Limb (tissue), 2 donors: ENCODE measurements at regions not wholly inside any gene's neighbourhood (a gene's known extent, or its start where the extent isn't known, plus 50 kb on each side); places are given as distances from the start of the nearest gene placed in this dataset.

ENCODE experiments used
- DNase-seq, 2 donors: peaks; one replicate each; pipeline ENCODE4 v3.0.0-alpha.2; 2016; ENCODE audit errors: extremely low spot score in 2 of 2

DNA sequence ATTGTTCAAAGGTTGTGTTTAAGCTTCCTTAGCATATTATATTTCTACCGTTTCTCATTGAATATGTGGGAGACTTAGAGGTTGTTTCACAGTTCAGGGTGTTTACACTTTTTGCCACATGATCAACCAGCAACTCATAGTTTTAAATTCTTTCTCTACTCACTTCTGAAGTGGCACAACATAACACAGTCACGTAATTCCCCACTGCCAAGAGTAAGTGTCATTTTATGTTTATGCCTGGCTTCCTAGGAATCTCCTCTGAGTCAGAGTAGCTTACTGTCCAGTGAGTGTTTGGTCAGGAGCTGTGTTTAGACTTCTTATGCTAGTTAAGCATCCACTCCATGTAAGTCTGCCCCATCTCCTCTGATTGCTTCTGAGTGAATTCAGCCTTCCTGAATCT, 520.8 kb upstream of the KIRREL3 start:
- DNase-seq = no peak

DNA sequence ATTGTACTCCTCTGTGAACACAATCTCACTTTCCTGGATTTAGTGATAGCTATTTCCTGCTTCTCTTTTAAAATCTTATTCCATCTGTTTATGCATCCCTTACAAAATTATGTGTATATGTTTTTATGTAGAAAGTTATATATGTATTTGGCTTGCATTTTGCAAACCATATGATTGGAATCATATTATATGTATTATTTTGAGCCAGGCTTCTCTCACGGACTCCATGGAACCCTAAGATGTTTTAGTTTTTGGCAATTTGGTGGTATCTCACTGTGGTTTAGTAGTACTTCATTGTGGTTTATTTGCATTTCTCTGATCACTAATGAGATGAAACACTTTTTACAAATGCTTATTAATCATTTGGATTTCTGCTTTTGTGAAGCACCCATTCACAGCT, 507.3 kb upstream of the KIRREL3 start:
- DNase-seq = no peak

DNA sequence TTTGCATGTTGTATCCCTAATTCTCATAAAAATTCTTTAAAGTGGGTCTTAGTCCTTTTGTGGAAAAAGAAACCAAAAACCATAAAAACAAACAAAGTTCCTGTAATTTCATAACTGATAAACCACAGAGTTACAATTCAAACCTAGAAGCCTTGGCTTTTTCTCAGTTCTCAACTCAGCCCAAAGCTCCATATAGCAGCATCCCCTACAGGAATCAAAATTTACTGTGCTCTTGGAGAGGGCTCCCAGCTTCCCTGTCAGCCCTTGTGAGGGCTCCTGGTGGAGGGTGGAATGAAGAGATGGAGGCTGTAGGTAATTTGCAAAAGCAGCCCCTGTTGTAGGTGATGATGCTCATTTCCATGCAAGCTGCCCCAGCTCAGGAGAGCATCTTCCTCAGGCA, 506.1 kb upstream of the KIRREL3 start:
- no peak for DNase-seq

DNA sequence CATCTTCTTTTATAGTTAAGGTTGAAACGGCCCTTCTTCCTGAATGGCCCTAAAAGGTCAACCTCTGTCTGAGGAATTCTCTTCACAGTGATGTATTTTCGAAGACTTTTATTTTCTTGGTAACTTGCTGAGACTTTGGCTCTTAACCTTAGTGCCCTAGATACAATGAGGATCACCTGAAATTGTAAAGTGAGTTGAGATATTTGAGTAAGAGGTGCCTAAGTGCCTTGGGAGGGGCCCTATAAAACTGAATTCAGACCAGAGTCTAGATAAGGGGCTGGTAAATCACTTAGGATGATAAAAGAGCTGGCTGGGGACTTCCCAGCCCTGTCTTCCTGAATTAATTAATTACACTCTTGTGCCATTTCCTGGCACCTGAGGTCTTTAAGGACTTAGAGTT, 505.6 kb upstream of the KIRREL3 start:
- no peak for DNase-seq

DNA sequence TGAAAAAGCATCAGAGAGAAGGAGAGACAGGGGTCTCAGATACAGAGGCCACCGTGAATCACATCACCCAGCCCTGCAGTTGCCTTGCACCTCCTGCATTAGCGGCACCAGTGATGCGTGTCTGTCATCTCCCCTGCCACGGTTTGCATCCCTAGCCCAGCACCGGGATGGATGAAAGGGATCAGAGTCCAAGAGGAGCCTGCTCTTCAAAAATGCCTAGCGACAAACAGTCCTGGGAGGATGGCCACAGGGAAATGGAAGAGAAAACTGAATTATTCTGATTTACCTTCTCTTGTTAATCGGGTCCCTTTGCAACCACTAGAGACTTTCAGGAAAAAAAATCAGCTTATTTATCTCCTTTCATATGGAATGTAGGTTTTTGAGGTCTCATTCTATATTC, 495.6 kb upstream of the KIRREL3 start:
- no peak for DNase-seq

DNA sequence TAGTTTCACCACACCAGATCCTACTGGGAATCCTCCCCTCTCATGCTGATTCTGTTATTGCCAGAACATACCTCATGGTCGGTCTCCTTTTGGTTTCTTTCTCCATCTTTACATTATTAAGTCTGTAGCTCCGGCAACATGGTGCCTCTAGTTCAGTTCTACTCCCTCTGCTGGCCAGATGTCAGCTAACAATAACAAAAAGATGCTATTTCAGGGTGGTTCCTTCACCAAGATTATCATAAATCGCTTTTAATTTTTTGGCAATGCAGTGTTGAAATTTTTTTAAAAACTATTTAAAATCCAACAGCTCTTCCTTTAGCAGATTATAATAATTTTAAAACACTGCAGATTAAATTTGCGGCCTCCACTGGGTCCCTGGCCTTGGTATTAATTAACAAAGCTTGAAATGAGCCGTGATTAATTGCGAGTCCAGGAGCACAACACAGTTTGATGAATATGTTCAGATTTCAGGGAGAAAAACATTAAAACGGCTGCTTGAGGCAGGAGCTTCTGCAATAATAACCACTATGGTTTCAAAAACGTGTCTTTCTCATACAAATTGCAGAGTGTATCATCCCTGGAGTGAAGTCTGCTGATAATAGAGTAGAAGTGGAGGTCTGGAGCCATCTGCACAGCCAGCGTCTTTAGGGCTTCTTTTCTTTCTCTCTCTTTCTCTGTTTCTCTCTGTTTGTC, 492.9 kb upstream of the KIRREL3 start:
- DNase-seq = peak in 1 of 2 donors; percentile 26

DNA sequence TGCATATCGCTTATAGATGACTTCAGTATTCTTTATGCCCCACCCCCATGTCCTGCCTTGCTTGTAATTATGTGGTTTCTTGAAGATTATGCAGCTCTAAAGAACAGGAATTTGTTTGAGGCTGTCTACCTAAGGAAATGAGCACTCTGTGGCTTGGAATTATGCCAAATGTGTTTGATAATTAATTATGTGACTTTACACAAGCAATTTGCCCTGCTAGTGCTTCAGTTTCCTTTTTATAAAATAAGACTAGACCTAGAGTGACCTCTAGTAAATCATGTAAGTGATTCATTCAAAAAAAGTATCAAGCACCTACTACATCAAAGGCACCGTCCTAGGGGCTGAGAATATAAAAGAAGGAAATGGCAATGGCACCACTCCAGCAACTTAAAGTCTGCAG, 491.5 kb upstream of the KIRREL3 start:
- DNase-seq = no peak

DNA sequence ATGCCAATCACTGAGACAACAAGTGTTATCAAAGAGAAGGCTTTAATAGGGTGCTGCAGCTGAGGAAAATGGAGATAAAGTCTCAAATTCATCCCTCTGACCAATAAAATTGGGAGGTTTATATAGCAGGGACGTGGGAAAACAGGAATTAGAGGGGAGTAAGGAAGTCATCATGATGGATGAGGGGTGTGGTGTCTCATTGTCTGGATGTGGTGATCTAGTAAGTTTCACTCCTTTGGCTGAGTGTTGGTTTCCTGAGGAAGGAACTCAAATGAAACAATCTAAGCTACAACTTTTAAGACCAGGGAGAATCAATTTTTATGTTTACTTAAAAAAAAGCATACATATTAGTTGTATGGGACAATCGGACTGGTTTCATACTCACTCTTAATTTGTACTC, 491.0 kb upstream of the KIRREL3 start:
- no peak for DNase-seq

DNA sequence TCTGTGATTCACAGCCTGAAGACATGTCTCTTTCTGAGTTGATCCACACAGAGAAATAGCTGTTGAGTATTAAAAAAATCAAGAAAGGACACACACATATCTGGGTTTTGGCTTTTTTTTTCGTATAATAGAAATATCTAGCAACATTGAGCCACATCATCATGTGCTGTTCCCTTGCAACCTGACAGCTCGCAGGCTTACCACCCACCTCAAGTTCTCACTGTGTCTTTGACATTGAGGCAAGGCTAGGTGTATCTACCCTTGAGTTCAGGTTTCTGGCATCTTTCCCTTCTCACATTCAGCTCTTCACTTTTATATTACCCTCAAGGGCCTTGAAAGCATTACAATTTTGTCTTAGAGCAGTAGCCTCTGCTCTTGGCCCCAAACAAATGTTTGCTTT, 490.3 kb upstream of the KIRREL3 start:
- no peak for DNase-seq

DNA sequence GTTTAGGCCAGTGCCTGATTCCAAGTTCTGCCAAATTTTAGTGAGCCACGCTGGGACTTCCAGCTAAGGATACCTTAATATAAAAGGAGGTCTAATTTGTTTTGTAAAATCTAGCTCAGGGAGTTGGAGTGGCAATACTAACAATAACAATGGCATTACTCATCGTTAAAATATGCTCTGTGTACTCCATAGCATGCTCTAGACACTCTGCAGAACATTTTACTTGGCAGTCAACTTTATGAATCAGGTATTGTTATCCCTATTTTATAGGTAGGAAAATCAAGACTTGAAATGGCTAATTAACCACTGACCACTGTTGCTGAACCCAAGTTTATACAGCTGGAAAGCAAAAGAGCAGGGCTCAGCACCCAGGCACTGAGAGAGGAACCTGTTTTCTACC, 485.0 kb upstream of the KIRREL3 start:
- DNase-seq = no peak

DNA sequence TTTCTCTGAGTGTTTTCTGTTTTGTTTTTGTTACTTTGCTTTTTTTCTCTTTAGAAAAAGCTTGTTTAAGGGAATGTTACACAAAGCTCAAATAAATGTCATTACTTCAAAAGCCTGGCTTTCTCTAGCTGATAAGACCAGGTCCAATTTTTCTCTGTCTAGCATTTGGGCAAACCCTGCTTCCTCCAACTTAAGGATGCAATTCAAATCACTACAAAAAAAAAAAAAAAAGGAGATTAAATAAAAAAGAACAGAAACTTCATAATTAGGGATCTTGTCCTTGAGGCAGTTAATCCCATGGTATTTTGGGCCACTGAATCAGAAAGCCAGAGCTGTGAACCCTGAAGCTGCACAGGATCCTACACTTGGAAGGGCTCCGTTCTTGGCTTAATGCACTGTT, 480.8 kb upstream of the KIRREL3 start:
- DNase-seq = no peak

DNA sequence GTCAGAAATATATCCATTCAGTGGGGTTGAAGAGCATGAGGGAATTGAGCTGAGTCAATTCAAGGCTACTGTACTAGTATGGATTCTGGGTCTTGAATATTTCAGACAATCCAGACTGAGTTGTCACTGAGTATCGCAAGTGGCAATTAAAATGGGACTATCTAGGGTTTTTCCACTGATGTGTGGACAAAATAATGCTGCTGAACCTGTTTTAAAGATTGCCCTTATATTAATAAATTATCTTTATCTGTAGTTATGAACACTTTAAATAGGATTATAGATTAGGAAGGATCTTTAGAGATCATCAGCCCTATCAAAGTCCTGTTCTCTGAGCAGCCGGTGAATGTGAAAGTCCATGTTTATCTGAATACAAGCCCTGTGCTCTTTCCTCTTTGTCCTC, 478.3 kb upstream of the KIRREL3 start:
- no peak for DNase-seq

DNA sequence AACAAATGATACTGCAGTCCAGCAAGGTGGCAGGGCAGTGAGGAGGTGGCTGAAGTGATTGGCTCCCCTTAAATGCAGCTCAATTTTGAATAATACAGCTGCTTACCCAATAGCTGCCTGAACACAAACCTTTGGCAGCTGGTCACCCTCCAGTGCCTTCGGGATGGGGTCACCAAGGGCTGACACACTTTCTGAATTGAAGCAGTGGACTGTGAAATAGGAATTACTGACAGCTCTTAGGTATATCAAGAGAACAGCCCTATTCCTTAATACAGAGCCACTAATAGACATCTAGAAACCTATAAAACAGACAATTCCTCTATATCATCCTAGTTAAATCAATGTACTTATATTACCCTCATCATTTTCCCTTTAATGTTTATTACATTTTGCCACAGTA, 474.2 kb upstream of the KIRREL3 start:
- no peak for DNase-seq

DNA sequence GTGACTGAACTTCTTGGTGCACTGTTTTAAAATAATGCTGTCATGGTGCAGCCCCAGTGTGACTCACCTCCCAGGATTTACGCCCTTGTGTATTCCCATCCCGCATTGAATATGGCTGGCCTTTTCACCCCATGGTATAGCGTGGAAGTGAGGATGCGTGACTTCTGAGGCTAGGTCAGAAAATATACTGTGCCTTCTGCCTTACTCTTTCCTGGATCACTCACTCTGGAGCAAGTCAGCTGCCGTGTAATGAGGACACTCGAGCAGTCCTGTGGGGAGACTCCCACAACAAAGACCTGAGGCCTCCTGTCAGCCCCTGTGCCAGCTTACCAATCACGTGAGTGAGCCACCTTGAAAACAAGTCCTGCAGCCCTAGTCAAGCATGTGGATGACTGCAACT, 471.9 kb upstream of the KIRREL3 start:
- no peak for DNase-seq

DNA sequence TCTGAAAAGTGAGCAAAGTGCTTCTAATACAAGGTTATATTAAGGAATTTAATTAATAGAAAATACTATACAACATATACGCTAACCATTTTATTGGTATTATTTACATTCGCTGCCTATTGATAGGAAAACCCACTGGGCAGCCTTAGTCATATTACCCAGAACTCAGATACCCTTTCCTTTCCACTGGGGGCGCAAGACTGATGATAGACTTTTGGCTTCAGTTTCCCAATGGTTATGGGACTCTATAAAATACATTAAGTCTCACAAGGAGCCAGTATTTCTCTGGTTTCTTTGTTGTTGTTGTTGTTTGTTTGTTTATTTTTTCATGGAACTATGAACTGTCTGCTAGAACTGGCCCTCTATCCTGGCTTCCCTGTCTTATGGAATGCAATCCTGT, 471.1 kb upstream of the KIRREL3 start:
- no peak for DNase-seq

DNA sequence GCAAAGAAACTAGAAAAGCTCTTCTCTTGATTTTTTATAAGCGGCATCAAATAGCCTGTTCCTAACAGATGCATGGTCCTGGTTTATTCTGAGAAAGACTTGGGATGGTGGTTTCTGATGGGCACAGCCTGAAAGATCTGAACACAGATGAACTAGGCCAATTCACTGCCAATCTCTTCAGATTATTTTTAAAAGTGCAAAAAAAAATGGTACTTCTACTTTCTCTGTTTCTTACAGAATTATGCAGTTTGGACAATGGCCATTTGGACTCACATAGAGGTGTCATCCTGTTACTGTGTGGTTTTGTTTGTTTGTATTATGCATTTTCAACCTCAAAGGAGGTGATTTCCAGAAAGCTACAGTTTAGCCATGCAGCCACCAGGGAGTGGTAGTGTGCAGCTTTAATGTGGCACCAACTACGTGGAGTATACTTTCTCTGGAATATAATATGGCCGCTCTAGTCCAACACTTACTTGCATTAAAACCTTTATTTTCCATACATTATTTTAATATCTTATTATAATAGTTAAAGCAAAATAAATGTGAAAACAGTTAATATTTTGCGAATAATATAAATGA, 469.8 kb upstream of the KIRREL3 start:
- no peak for DNase-seq

DNA sequence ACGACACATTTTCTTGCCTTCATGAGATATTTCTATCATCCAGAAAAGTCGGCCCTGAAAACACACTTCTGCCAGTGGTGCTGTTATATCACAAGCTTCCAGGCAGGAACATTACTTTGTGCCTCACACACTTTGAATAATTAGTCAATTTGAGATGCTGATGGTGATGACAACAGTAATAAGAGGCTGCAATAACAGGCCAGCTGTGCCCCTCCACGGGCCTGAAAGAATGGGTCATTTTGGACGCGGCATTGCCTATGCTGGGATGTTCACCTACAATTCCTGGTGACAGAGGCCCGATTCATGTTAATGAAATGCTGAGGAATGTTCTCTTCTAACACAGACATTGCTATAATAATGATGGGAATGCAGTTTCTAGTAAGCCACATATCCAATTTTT, 463.8 kb upstream of the KIRREL3 start:
- DNase-seq = no peak

DNA sequence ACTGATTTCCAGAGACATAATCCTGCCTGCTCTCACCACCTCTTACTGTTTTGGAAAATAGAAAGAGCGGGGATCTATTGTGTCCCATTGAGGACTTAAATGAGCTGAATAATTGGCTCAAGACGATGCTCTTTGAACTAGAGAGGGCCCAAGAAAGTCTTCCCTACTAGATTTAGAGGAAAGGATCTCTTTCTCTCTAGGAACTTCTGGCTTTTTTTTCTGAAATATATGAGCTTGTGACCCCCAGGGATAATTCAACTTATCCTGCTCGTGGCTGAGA, 461.4 kb upstream of the KIRREL3 start:
- DNase-seq = no peak

DNA sequence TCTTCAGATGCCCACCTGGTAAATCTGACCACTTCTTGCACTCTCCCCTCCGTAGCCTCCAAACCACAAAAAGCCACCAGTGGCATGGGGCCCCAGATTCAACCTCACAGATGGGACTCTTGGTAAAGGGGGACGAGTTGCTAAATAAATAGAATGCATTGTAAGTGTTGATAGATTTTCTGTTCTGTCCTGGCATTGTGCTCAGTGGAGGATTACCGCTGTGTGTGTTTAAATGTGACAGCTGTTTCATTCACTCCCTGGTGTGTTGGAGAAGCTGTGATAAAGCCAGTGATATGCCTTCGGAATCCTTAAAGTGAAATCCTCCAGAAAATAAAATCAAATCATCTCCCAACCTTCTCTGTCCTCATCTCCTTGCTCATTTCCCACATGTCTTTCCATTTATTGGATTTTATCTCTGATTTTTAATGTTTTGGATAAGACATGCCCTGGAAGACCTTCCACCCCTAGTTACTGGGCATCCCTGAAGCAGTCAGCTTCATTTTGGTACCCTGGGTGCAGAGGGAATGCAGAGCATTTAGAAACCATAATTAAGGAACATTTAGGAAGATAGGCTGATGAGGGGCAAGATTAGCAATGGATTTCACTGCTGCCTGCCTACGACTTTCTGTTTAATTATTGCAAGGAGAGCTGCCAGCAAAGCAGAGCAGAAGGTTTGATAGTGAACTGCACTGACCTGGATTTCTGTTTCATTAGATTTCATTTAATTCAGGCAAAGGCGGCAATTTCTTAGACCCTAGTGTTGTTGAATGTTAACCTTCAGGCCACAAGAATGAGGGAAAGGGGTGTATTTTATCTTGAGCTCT, 460.9 kb upstream of the KIRREL3 start:
- no peak for DNase-seq

DNA sequence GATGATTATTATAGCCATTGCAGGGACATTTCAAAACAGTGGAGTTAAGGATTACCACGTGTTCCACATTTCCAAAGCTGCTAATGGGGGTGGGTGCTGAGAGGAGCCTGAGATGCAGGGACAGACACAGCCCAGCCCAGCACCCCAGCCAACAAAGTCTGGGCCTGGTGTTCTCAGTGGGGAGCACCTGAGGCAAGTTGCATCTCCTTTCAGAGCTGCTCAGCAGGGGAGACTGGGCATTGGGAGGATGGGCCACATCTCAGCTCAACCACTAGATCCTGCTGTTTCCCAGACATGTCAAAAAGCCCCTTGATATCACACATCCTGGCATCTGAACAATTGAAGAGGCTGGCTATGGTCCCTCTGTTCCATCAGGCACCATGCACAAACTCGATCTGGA, 458.0 kb upstream of the KIRREL3 start:
- DNase-seq = no peak

DNA sequence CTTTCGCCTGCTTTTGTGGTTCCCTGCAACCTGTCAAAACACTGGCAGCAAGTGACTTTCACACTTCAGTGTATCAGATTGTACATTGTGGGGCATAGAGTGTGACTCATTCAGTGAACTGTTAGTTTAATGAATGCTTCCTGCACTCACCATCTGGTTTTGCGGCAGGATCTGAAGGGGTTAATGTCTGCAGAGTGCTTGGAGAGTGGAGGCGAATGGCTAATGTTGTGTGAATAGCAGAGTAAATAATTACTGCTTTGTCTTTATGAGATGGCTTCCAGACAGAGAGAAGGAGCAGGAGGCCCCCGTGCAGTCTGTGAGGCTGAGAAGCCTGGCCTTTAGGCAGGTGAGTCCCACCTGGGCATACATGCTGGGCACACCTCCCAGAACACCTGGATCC, 454.3 kb upstream of the KIRREL3 start:
- peak in 1 of 2 donors; percentile 29 for DNase-seq

DNA sequence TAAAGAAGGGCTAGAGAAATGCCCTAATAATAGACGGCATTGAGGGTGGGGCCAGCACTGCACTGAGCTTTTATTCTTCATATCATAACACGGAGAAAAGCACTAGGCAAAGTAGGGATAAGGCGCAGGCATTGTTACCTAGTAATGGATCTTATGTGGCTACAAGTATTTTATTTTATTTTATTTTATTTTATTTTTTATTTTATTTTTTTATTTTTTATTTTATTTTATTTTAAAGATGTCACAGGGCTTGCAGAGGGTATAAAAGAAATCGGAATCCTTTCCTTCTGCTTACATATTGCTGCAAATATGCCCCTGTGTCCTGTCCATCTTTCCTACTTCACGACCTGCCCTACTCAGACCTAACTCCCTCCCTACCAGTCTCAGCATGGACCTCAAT, 452.0 kb upstream of the KIRREL3 start:
- no peak for DNase-seq

DNA sequence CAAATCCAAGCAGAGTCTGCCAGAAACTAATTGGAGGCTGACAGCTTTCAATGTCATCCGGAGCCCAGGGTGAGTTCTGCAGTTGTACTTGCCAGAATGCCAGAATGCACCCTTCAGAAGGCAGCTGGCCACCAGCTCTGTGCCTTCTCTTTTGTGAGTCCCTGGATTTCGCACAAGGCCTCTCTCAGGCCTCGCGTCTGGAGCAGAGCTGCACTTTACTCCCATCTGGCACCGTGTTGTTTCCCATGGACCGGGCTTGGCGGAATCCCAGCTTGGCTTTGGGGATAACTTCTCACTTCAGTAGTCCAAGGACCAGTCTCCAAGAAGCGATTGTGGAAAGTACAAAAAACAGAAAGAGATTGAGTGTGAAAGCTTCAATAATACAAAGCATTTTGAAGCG, 451.3 kb upstream of the KIRREL3 start:
- no peak for DNase-seq
